ENCODE measurements at regions not wholly inside any gene's neighbourhood (a gene's known extent, or its start where the extent isn't known, plus 50 kb on each side); places are given as distances from the start of the nearest gene placed in this dataset.
"Not testable (repeated sequence)": the region's sequence is repeated elsewhere in the genome, so short reads cannot be mapped to it uniquely, and the experiment has no call there.

DNA sequence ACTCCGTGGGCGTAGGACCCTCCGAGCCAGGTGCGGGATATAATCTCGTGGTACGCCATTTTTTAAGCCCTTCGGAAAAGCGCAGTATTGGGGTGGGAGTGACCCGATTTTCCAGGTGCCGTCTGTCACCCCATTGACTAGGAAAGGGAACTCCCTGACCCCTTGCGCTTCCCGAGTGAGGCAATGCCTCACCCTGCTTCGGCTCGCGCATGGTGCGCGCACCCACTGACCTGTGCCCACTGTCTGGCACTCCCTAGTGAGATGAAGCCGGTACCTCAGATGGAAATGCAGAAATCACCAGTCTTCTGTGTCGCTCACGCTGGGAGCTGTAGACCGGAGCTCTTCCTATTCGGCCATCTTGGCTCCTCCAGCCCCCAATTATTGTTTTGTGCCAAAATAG, 459.7 kb upstream of the UBE2E2 start:
- not testable (repeated sequence) for DNase-seq (ENCODE audit: low spot score)

DNA sequence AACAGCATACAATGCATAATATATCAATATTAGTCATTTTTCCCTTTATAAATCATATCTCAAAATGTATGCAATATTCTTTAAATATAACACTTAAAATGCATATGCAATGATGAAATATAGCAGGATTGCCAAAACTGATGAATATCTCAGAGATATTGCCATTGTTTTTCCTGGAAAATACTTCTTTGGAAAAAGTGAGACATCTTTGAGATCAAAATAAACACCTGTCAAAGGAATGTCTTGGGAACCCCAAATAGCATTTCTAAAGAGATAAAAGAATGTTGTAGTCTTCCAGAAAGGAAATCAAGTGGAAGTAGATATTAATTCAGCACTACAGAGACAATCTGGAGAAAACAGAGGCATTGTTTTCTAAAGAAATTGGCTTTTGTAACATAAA, 457.8 kb upstream of the UBE2E2 start:
- DNase-seq (ENCODE audit: low spot score), result no peak

DNA sequence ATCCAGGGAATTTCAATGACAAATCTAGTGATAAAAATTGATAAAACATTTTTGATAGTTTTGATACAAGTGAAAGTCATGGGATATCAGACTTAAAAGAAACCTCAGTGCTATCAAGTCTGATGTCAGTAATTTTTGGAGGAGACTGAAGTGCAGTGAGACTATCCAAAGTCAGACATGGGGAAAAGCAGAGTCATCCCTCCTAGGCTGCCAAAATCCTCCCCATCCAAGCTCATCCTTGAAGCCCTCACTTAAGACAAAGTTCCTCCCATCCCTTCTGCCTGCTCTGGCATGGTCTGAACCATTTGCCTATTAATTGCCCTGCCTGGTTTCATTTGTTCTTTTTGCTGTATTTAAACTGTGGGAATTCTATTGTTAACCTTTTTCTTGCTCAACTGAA, 456.9 kb upstream of the UBE2E2 start:
- no peak for DNase-seq (ENCODE audit: low spot score)

DNA sequence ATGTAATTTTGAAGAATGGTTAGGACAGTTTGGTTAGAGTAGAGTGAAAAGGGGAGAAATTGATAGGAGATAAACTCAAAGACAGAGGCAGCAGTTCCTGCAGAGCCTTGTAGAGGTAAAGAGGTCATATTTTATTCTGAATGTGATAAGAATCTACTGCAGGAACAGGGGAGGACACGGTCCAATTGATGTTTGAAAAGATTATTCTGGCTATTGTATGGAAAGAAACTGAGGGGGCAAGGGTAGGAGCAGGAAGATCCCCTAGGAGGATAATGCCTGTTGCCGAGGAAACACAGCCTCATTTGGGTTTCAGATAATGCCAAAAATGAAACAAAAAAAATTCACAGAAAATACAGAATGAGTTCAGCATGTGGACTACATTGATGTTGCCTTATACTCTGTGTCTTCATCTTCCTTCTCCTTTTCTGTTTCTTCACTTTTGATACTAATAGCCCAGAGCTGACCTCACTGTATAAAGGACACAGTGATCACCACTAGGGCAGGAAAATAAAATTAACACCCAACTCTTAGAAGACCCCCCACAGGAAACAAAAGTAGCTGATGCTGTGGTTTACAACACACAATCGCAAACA, 454.6 kb upstream of the UBE2E2 start:
- no peak for DNase-seq (ENCODE audit: low spot score)

DNA sequence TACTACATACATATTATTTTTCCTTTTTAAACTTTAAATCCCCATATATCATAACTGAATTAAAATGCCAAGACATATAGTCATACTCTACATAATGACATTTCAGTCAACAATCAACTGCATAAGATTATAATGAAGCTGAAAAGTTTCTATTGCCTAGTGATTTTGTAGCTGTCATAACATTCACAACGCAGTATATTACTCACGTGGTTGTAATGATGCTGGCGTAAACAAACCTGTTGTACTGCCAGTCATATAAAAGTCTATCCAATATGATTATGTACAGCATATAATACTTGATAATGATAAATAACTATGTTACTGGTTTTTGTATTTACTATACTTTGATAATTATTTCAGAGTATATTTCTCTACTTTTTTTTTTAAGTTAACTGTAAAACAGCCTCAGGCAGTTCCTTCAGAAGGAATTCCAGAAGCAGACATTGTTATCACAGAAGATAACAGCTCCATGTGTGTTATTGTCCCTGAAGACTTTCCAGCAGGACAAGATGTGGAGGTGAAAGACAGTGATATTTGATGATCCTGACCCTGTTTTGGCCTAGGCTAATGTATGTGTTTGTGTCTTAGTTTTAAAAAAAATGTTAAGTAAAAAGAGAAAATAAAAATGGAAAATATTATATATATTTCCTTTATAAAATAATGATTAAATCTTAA, 443.4 kb upstream of the UBE2E2 start:
- no peak for DNase-seq (ENCODE audit: low spot score)

DNA sequence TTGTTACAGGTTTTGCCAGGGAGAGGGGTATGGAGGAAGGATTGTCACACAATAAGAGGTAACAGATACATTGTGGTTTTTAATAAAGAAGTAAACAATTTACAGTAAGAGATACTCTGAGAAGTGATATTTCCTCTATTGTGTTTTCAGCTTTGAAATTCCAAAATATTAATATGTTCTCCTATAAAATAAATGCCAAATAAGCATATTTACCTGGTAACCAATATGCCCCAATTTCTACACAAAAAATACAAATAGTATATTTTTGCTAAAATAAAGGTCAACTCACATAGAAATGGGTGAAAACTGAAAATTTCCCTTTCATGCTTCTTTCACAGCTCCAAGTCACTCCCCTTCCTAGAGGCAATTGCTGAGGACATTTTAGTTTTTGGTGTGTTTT, 437.4 kb upstream of the UBE2E2 start:
- DNase-seq (ENCODE audit: low spot score), result no peak

DNA sequence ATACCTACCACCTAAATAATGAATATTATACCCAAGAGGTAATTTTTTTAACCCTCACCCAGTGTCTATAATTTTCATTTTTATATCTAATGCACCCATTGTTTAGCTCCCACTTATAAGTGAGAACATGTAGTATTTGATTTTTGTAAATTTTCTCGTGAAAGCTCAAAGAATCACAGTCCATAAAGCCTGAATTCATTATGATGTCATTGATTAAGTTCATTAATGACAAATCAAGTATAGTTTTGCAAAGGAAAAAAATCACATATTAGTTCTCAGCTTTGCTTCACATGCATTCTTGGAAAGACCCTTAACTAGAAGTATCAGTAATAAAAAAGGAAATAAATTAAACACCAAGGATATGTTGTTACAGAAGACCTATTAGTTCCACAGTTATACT, 425.3 kb upstream of the UBE2E2 start:
- DNase-seq (ENCODE audit: low spot score), result no peak

DNA sequence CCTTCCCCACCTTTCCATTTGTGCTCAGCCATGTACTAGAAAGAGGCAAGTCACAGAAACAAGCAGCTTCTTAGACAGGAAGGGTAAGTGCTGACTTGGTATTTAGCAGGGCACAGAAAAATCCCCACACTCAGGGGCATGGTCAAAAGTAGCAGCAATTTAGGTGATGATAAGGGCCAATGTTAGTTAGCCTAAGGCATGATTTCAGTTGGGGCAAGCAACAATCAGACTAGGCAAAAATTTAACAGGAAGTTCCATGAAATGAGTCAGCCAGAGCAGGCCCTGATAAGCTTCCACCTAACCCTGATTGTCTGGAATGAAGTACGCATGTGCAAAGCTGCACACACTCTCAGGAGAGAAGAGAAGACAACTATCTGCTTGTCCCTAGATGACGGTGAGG, 423.4 kb upstream of the UBE2E2 start:
- DNase-seq (ENCODE audit: low spot score), result no peak

DNA sequence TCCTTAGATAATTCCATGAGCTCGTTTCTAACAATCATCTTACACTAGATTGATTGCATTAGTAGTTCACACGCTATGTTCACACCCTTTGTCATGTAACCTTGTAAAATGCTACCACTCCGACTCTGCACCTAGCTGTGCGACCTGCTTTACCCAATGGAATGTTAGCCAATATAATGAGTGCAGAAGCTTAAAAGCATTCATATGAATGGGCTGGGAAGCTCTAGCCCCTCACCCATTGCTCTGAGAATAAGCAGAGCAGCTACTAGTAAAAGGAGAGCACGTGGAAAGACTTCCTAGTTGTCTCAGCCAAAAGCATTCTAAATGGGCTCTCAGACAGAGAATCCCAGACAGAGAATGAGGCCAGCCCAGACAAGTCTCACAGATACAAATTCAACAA, 410.6 kb upstream of the UBE2E2 start:
- no peak for DNase-seq (ENCODE audit: low spot score)

DNA sequence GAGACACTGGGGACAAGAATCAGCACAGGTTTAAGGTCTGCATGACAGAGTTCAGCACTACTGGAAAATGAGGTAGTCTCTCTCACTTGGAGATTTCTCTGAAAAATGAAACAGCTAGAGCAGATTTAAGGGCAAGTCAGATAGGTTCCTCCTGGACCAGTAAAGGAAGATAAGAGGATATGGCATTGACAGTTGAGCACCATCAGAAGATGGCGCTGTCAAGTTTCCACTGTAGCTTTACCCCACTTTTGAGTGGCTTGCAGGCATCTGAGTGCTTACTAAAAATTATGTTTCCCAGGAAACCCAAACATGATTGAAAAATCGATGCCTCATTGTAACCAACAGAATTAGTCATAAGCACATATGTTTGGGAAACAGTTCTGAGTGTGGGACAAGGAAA, 407.2 kb upstream of the UBE2E2 start:
- DNase-seq (ENCODE audit: low spot score), result no peak

DNA sequence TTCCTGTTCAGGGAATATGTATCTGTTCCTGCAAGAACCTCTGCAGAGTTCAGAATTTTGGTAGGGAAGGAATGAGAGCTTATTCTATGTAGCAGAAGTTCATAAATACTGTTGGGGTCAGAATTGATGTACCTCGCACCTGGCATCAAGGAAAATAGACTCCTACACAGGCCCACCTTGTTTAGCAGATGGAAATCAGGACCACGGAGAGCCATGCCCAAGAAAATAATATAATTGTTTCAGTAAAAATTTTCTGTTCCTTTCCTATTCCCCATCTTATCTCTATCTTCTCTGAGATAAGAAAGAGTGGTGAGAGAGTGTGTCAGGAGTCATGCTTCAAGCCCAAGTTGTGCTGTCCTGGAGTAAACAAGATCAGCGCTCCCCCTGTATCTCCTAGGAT, 404.7 kb upstream of the UBE2E2 start:
- no peak for DNase-seq (ENCODE audit: low spot score)

DNA sequence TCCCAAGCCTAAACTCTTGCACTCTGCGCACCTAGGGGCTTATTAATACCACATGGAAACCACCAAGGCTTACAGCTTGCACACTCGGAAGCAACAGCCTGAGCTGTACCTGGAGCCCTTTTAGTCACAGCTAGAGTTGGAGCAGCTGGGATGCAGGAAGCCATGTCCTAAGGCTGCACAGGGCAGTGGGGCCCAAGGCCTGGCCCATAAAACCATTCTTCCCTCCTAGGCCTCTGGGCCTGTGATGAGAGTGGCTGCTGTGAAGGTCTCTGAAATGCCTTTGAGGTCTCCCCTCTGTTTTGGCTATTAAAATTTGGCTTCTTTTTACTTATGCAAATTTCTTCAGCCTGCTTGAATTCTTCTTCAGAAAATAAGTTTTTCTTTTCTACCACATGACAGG, 383.9 kb upstream of the UBE2E2 start:
- DNase-seq (ENCODE audit: low spot score), result no peak

DNA sequence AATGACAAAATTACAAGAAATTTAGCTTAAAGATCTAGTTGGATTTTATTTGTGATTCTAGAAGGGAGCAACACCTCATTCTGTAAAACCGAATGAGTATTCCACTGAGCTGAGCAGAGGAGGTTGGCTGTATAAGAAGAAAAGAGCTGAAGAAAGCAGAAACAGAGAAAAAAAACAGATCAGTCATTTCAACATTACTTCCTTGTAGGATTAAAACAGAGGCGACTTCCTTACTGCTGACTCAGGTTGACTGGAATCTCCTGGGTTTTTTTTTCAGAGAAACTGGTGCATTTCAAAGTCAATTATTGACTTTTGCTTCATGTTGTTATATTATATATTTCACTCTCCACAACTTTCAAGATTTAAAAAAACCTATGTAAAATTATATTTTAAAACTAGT, 368.1 kb upstream of the UBE2E2 start:
- DNase-seq (ENCODE audit: low spot score), result no peak

DNA sequence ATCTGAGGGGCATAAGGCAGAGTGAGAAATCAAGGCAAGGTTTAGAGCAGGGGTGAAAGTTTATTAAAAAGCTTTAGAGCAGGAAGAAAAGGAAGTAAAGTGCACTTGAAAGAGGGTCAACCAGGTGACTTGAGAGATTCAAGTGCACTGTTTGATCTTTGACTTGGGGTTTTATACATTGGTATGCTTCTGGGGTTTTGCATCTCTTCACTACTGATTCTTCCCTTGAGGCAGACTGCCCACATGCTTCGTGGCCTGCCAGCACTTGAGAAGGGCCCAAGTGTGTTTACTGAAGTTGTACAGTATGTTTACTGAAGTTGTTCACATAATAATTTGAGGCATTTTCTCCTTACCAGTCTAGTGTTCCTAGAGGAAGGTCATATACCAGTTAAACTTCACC, 367.0 kb upstream of the UBE2E2 start:
- DNase-seq (ENCODE audit: low spot score), result no peak

DNA sequence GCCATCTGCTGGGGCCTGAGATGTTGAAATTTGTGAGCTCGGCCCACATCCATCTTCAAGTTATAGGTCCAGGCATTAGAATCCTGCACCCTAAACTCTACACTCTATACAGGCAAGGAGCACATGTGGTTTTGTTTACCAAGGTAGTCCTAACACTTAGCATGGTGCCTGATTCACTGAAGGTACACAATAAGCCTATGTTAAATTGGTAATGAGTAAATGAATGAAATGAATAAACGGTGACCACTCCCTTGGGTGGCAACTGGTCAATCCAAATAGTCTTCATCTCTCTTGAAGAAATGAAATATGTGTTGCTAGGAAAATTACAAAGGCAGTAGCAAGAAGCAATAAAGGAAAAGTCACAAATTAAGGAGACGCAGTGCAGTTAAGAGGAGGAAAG, 359.3 kb upstream of the UBE2E2 start:
- DNase-seq (ENCODE audit: low spot score), result no peak

DNA sequence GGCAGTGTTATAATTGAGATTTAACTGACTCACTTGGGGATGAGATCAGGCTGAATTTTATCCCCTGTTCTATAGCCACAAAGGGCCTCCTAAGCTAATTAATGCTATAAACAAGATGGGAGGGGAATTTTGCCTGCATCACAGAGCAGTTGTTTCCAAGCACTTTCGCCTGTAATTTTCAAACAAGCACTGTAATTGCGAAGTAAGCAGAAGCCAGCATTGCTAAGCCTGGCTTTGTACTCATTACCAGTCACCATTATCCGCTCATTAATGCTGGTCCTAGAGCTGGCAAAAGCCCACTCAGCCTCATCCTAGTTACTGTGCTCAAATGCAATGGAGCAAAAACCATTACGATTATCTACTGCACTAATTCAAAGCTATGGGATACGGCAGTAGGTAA, 356.6 kb upstream of the UBE2E2 start:
- no peak for DNase-seq (ENCODE audit: low spot score)

DNA sequence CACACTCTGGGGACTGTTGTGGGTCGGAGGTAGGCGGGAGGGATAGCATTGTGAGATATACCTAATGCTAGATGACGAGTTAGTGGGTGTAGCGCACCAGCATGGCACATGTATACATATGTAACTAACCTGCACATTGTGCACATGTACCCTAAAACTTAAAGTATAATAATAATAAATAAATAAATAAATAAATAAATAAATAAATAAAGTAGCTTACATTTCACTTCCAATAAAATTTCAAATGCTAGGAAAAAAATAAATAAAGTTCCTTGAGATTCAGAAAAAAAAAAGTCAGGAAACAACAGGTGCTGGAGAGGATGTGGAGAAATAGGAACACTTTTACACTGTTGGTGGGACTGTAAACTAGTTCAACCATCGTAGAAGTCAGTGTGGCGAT, 353.5 kb upstream of the UBE2E2 start:
- DNase-seq (ENCODE audit: low spot score), result not testable (repeated sequence)

DNA sequence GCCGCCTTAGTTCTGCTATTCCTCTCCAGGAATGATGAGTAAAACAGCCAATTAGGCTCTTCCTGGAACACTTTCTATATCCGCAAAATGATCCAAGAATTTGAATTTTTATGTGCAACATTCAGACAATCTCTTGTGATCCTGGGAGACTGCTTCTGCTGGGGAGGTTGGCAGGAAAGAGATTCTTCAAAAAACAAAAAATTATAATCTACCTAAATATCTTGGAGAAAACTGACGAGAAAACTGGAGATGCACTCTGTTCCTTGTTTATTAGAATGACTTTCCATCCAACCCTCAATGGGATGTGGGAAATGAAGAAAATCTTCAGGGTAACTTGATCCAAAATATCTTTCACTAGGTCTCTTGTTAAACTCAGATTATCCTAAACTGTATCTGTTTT, 346.3 kb upstream of the UBE2E2 start:
- DNase-seq (ENCODE audit: low spot score), result no peak

DNA sequence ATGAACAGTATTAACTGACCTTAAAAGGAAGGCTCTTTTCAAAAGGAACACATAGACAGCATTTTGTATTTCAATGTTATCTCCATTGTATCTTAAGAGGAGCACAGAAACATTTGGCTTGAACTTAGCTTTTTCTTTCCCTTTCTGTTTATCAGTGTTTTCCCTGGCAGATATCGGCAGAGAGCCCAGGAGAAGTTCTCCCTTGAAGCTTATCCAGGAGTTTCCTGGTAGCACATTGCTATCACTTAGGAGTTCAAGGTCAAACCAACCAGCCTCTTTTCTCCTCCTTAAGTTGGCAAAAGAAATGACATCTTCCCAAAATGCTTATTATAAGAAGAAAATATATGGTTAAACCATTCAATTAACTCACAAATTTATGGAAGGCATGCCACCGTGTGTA, 344.6 kb upstream of the UBE2E2 start:
- DNase-seq (ENCODE audit: low spot score), result no peak

DNA sequence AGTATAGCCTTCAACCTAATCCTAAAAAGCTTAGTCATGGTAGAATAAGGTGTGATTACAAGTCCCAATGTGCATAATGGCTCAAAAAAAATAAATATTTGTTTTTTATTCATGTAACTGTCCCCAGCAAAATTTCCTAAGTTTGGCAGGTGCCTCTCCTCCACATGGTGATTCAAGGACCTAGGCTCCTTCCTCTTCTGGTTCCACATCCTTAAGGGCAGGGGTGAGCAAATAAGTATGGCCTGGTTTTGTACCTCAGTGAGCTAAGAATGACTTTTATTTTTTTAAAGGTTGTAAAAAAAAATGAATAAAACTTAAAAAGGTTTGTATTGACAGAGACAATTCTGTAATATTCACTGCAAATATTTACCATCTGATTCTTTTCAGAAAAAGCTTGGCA, 343.5 kb upstream of the UBE2E2 start:
- DNase-seq (ENCODE audit: low spot score), result no peak

DNA sequence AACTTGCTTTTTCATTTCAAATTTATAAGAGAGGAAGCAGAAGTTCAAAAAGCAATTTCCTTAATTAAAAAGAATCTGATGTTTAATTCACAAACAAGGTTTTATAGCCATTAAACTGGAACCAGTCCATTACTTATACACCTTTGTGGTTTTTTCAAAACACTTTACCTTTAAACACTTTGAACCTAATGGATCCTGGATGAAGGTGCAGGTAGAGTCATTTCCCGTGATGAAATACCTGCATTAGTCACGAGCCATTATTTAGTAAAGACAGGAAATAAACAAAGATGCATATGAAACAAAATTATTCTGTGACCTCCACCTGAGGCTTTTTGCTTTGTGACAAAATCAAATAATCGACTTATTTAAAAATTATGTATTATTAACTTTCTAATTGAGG, 341.7 kb upstream of the UBE2E2 start:
- DNase-seq (ENCODE audit: low spot score), result no peak

DNA sequence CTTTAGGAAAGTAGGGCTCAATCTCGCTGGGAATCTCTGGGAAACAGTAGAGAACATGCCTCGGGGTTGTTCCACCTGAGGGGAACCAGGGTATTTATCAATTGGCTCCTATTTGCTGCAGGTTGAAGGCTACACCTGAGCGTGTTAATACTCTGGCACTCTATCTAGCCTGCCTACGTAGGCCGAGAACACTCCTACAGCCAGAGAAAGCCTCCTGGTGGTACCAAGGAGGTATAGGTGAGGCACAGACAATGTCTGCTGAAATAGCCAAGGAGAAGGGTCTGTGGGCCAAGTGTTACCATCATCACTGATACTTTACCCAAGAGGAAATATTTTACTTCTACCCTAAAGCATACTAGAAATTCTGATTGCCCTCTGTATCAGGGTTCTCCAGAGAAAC, 341.0 kb upstream of the UBE2E2 start:
- no peak for DNase-seq (ENCODE audit: low spot score)

DNA sequence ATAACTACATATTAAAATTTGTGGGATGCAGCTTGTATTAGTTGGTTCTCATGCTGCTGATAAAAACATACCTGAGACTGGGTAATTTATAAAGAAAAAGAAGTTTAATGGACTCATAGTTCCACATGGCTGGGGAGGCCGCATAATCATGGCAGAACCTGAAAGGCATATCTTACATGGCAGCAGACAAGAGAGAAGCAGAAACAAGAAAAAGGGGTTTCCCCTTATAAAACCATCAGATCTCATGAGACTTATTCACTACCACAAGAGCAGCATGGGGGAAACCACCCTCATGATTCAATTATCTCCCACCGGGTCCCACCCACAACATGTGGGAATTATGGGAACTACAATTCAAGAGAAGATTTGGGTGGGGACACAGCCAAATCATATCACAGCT, 320.3 kb upstream of the UBE2E2 start:
- DNase-seq (ENCODE audit: low spot score), result not testable (repeated sequence)

DNA sequence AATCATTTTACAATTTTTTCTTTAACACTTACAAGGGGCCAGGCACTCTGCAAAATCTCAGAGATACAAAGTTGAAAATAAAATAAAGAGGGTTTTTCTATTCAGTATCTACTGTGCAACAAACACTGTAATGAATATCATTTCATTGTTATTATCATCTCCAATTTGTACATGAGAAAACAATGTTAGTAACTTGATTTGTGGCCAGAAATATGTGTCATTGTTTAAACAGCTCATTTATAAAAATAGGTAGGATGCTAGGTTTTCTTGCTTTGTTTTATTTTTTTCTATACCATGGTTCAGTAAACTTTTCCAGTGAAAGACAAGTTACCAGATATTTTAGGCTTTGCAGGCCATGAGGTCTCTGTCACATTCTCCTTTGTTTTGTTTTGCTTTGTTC, 318.1 kb upstream of the UBE2E2 start:
- DNase-seq (ENCODE audit: low spot score), result no peak

Data from SK-N-DZ (cell line).